Gastrocnemius medialis (tissue), 4 donors: ENCODE measurements at regions not wholly inside any gene's neighbourhood (a gene's known extent, or its start where the extent isn't known, plus 50 kb on each side); places are given as distances from the start of the nearest gene placed in this dataset.

Experiments
- CTCF ChIP-seq, 5 experiments: fragments of 450-650 bp in 3 of 5; fragments of 200-600 bp in 2 of 5; sonication (generic) in 2 of 5; IDR thresholded peaks in 4 of 5; conservative IDR thresholded peaks in 1 of 5; 1 replicate in 4 of 5; 2 replicates in 1 of 5; pipeline ENCODE4 v1.5.1; 2016 to 2019; ENCODE audit warnings: antibody characterized with exemption in 5 of 5, mild to moderate bottlenecking in 3 of 5, moderate library complexity in 3 of 5
- POLR2A ChIP-seq, 2 donors: fragments of 450-650 bp; IDR thresholded peaks; one replicate each; pipeline ENCODE4 v1.6.1; 2017; ENCODE audit warnings: antibody characterized with exemption in 2 of 2, mild to moderate bottlenecking in 2 of 2, moderate library complexity in 2 of 2

GRCh38 chr22:47232753-47233152, 470.3 kb downstream of the TBC1D22A start:
- TF ChIP-seq CTCF (IDR thresholded peaks at IDR 0.05 in 4 of 5, conservative IDR thresholded peaks at IDR 0.05 in 1 of 5): no peak
- no peak for TF ChIP-seq POLR2A (IDR thresholded peaks at IDR 0.05)
